WTC11 (cell line): ENCODE measurements at regions not wholly inside any gene's neighbourhood (a gene's known extent, or its start where the extent isn't known, plus 50 kb on each side); places are given as distances from the start of the nearest gene placed in this dataset.

Experiments
- TF ChIP-seq, protein P1 (sequence below): fragments of 200-600 bp; IDR thresholded peaks from 2 replicates; pipeline ENCODE4 v1.8.0; 2022; ENCODE audit warnings: antibody characterized with exemption
- TF ChIP-seq, protein P2 (sequence below): sonication (generic); formaldehyde crosslinking; IDR thresholded peaks from 2 replicates; pipeline ENCODE4 v1.8.0; 2022; ENCODE audit warnings: mild to moderate bottlenecking, missing genetic modification reagents

DNA sequence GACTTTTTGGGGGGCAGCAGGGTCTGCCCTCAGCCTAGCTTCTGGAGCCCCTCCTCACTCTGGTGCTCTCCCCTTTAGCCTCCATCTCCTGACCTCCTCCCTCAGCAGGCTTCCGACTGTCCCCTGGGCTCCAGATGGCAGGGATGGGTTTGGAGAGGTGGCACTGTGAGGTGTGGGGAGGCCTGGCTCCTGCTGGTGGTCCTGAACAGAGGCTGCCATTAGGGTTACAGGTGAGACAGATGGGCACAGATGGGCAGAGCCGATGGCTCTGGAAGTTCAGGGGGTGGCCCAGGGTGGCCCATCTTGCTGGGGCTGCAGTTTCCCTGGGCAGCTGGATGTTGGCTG, 68.5 kb upstream of the BEGAIN start:
- TF ChIP-seq, protein P1, sequence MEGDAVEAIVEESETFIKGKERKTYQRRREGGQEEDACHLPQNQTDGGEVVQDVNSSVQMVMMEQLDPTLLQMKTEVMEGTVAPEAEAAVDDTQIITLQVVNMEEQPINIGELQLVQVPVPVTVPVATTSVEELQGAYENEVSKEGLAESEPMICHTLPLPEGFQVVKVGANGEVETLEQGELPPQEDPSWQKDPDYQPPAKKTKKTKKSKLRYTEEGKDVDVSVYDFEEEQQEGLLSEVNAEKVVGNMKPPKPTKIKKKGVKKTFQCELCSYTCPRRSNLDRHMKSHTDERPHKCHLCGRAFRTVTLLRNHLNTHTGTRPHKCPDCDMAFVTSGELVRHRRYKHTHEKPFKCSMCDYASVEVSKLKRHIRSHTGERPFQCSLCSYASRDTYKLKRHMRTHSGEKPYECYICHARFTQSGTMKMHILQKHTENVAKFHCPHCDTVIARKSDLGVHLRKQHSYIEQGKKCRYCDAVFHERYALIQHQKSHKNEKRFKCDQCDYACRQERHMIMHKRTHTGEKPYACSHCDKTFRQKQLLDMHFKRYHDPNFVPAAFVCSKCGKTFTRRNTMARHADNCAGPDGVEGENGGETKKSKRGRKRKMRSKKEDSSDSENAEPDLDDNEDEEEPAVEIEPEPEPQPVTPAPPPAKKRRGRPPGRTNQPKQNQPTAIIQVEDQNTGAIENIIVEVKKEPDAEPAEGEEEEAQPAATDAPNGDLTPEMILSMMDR = no peak
- TF ChIP-seq, protein P2, sequence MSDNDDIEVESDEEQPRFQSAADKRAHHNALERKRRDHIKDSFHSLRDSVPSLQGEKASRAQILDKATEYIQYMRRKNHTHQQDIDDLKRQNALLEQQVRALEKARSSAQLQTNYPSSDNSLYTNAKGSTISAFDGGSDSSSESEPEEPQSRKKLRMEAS (CRISPR knock-in tag) = no peak
